CD14-positive monocyte (primary cell): ENCODE measurements at regions not wholly inside any gene's neighbourhood (a gene's known extent, or its start where the extent isn't known, plus 50 kb on each side); places are given as distances from the start of the nearest gene placed in this dataset.

ENCODE experiments used
- DNase-seq, 3 donors: peaks; one replicate each; pipeline ENCODE4 v3.0.0-alpha.2; 2011 to 2022
- H2AFZ ChIP-seq: 2 replicates; pipeline ENCODE4 v1.6.0; 2012; ENCODE audit warnings: mild to moderate bottlenecking, low read depth, low read length, inconsistent platforms; ENCODE audit not compliant: insufficient read depth, poor library complexity, severe bottlenecking
- H3K27ac ChIP-seq, 2 donors: 1 replicate in 1 of 2; 2 replicates in 1 of 2; pipeline ENCODE4 v1.5.1; 2012 to 2013; ENCODE audit warnings: low read length in 2 of 2, control low read depth in 1 of 2, inconsistent platforms in 1 of 2, low read depth in 1 of 2, mild to moderate bottlenecking in 1 of 2
- H3K27me3 ChIP-seq, 2 donors: one replicate each; pipeline versions ENCODE4 v1.6.0 to v1.6.1; 2011 to 2013; ENCODE audit warnings: low read length in 2 of 2; ENCODE audit not compliant: control insufficient read depth in 2 of 2, insufficient read depth in 2 of 2
- H3K36me3 ChIP-seq, 2 donors: replicated peaks in 1 of 2; 1 replicate in 1 of 2; 2 replicates in 1 of 2; pipeline versions ENCODE4 v1.5.1 to v1.6.1; 2012 to 2013; ENCODE audit warnings: low read length in 2 of 2, control low read depth in 1 of 2, inconsistent platforms in 1 of 2, mild to moderate bottlenecking in 1 of 2; ENCODE audit not compliant: insufficient read depth in 2 of 2, control insufficient read depth in 1 of 2
- H3K4me1 ChIP-seq, 2 donors: 1 replicate in 1 of 2; 2 replicates in 1 of 2; pipeline versions ENCODE4 v1.5.1 to v1.6.1; 2012 to 2013; ENCODE audit warnings: low read length in 2 of 2, control low read depth in 1 of 2, inconsistent platforms in 1 of 2, mild to moderate bottlenecking in 1 of 2, moderate library complexity in 1 of 2; ENCODE audit not compliant: insufficient read depth in 2 of 2, control insufficient read depth in 1 of 2
- H3K4me2 ChIP-seq: replicated peaks from 2 replicates; pipeline ENCODE3; 2012; ENCODE audit warnings: low read length, moderate library complexity, mild to moderate bottlenecking; ENCODE audit not compliant: poor library complexity, severe bottlenecking; ENCODE audit errors: extremely low read depth
- H3K4me3 ChIP-seq, 3 experiments: fragments of 200-600 bp in 1 of 3; sonication (generic) in 1 of 3; replicated peaks in 1 of 3; 1 replicate in 2 of 3; 2 replicates in 1 of 3; pipeline ENCODE4 v1.5.1; 2011 to 2013; ENCODE audit warnings: low read length in 3 of 3, mild to moderate bottlenecking in 3 of 3, control low read depth in 2 of 3, low read depth in 2 of 3, inconsistent platforms in 1 of 3, moderate library complexity in 1 of 3
- H3K79me2 ChIP-seq: 2 replicates; pipeline ENCODE4 v1.6.0; 2012; ENCODE audit warnings: mild to moderate bottlenecking, control low read depth, inconsistent platforms, low read length, moderate library complexity; ENCODE audit not compliant: insufficient read depth
- H3K9ac ChIP-seq: 2 replicates; pipeline ENCODE4 v1.6.0; 2017; ENCODE audit warnings: low read length, mild to moderate bottlenecking; ENCODE audit not compliant: insufficient read depth, poor library complexity, severe bottlenecking
- H3K9me3 ChIP-seq, 2 donors: replicated peaks in 1 of 2; 1 replicate in 1 of 2; 2 replicates in 1 of 2; pipeline versions ENCODE4 v1.5.1 to v1.6.1; 2012 to 2013; ENCODE audit warnings: low read length in 2 of 2, control low read depth in 1 of 2; ENCODE audit not compliant: control insufficient read depth in 1 of 2, insufficient read depth in 1 of 2
- H4K20me1 ChIP-seq: 2 replicates; pipeline ENCODE4 v1.6.0; 2012; ENCODE audit warnings: mild to moderate bottlenecking, low read length, control low read depth, moderate library complexity; ENCODE audit not compliant: insufficient read depth
- H3K27ac Mint-ChIP-seq, 7 donors: one replicate each; pipeline ENCODE4 v1.8.0; 2020; ENCODE audit warnings: mild to moderate bottlenecking in 7 of 7, mixed read lengths in 7 of 7, moderate library complexity in 6 of 7, inconsistent platforms in 2 of 7
- H3K27me3 Mint-ChIP-seq, 3 donors: one replicate each; pipeline ENCODE4 v1.8.0; 2021 to 2022; ENCODE audit warnings: low read depth in 3 of 3, mild to moderate bottlenecking in 3 of 3, mixed read lengths in 3 of 3, moderate library complexity in 3 of 3, inconsistent platforms in 1 of 3
- H3K36me3 Mint-ChIP-seq, 2 donors: one replicate each; pipeline ENCODE4 v1.8.0; 2020; ENCODE audit warnings: mixed read lengths in 2 of 2, inconsistent platforms in 1 of 2, mild to moderate bottlenecking in 1 of 2
- H3K4me1 Mint-ChIP-seq: one replicate; pipeline ENCODE4 v1.8.0; 2020; ENCODE audit warnings: mild to moderate bottlenecking, mixed read lengths
- H3K4me3 Mint-ChIP-seq, 2 donors: one replicate each; pipeline ENCODE4 v1.8.0; 2020; ENCODE audit warnings: mild to moderate bottlenecking in 2 of 2, mixed read lengths in 2 of 2, moderate library complexity in 1 of 2
- H3K9me3 Mint-ChIP-seq, 7 donors: one replicate each; pipeline ENCODE4 v1.8.0; 2020 to 2022; ENCODE audit warnings: mixed read lengths in 7 of 7, mild to moderate bottlenecking in 6 of 7, moderate library complexity in 6 of 7, inconsistent platforms in 2 of 7
- WGBS: methylation state at CpG from one replicate; pipeline ENCODE4 v1.1.5; 2013; ENCODE audit warnings: missing lambda C conversion rate; ENCODE audit not compliant: insufficient coverage; 5-methylcytosine and 5-hydroxymethylcytosine counted together
- intact Hi-C, 2 donors: fragments of 100-400 bp; cut with micrococcal nuclease; formaldehyde crosslinking; loops; one replicate each; pipeline versions ENCODE4 v1.15.0 to v1.15.1; 2023
- TF ChIP-seq, protein P1 (sequence below): fragments of 200-600 bp; IDR thresholded peaks from one replicate; pipeline ENCODE4 v1.8.0; 2022; ENCODE audit warnings: antibody characterized with exemption, mild to moderate bottlenecking

DNA sequence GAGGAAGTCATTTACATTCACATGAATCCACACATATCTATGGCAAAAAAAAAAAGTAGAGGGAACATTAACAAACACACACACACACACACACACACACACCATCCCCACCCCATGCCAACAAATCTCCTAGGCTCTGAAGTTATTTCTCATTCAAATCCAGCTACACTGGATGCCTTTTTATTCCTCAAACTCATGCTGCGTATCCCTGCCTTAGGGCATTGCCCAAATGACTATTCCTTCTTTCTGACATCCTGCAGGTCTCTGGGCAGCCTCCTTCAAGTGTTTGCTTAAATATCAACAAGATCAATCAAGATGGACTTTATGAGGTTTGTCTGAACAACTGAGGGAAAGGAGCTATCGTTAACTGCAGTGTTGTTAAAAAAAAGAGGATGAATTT is 106.5 kb upstream of the FAM9A start:
- no peak for DNase-seq
- WGBS: no CpG with 5 or more reads among the region's 2 CpGs
- TF ChIP-seq, protein P1, sequence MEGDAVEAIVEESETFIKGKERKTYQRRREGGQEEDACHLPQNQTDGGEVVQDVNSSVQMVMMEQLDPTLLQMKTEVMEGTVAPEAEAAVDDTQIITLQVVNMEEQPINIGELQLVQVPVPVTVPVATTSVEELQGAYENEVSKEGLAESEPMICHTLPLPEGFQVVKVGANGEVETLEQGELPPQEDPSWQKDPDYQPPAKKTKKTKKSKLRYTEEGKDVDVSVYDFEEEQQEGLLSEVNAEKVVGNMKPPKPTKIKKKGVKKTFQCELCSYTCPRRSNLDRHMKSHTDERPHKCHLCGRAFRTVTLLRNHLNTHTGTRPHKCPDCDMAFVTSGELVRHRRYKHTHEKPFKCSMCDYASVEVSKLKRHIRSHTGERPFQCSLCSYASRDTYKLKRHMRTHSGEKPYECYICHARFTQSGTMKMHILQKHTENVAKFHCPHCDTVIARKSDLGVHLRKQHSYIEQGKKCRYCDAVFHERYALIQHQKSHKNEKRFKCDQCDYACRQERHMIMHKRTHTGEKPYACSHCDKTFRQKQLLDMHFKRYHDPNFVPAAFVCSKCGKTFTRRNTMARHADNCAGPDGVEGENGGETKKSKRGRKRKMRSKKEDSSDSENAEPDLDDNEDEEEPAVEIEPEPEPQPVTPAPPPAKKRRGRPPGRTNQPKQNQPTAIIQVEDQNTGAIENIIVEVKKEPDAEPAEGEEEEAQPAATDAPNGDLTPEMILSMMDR: no peak

DNA sequence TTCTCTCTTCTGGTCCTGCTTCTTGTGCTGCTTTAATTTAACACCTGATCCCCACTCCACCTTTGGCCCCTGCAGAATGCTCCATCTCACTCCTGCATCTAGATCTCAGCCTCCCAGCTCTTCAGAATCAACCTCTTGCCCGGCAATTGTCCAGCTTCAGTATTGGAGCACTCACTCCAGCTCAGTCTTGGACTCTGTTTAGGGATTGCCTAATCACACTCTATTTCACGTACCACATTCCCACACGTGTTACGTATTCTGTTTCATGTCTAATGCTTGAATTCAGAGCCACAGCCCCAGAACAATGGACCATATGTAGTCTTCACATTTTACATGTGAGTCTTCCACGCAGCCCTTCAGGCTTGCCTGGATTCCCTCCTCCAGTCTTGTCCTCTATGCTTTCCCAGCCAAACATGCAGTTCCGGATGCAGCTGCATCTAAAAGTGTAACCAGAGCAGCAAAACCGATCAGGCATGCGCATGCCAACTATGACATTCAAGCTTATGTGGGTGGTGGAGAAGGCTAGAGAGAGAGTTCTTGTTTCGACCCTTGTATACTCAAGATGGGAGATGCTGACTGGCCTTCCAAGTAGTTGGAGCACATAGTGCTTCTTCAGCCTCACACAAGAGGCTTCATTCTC is 105.2 kb upstream of the FAM9A start:
- Mint-ChIP-seq H3K4me1 (no peaks in the 10 kb centered on the region), H3K36me3 (no peaks in the 10 kb centered on the region), H3K27me3 (peaks cover 6 to 11% (median 7%) of the 10 kb centered on the region in 3 donors), H3K9me3 (peaks cover 0 to 4% (median 0%) of the 10 kb centered on the region in 7 donors), H3K27ac (no peak overlapping the region), H3K4me3 (no peak overlapping the region)
- H3K27me3 ChIP-seq: peaks cover 0 to 10% of the 10 kb centered on the region in 2 donors
- H3K36me3 ChIP-seq: no peaks in the 10 kb centered on the region
- H3K79me2 ChIP-seq: no peaks in the 10 kb centered on the region
- WGBS: 94% methylated on average over 2 of the region's 9 CpGs
- no peaks in the 10 kb centered on the region for H4K20me1 ChIP-seq
- no peak for DNase-seq
- no peak overlapping the region for H3K4me2 ChIP-seq
- intact Hi-C loops: no loop called here
- H3K27ac ChIP-seq: no peak overlapping the region
- H3K4me1 ChIP-seq: no peaks in the 10 kb centered on the region
- no peak overlapping the region for H2AFZ ChIP-seq
- H3K9me3 ChIP-seq: no peaks in the 10 kb centered on the region
- no peak overlapping the region for H3K4me3 ChIP-seq
- H3K9ac ChIP-seq: no peak overlapping the region
- TF ChIP-seq, protein P1: no peak

More for the DNA sequence above, 106.5 kb upstream of the FAM9A start:
- Histone ChIP-seq H3K27me3 (peaks cover 0 to 10% of the 10 kb centered on the region in 2 donors), H3K27ac (no peak overlapping the region), H4K20me1 (no peaks in the 10 kb centered on the region), H3K4me2 (no peak overlapping the region), H3K9ac (no peak overlapping the region), H3K9me3 (no peaks in the 10 kb centered on the region), H3K4me3 (no peak overlapping the region), H3K36me3 (no peaks in the 10 kb centered on the region), H3K4me1 (no peaks in the 10 kb centered on the region), H2AFZ (no peak overlapping the region), H3K79me2 (no peaks in the 10 kb centered on the region)
- H3K4me3 Mint-ChIP-seq: no peak overlapping the region
- peaks cover 0 to 4% (median 0%) of the 10 kb centered on the region in 7 donors for H3K9me3 Mint-ChIP-seq
- H3K4me1 Mint-ChIP-seq: no peaks in the 10 kb centered on the region
- H3K36me3 Mint-ChIP-seq: no peaks in the 10 kb centered on the region
- H3K27me3 Mint-ChIP-seq: peaks cover 6 to 16% (median 7%) of the 10 kb centered on the region in 3 donors
- H3K27ac Mint-ChIP-seq: no peak overlapping the region
- intact Hi-C loops: no loop called here
